Caco-2 (cell line): ENCODE measurements at regions not wholly inside any gene's neighbourhood (a gene's known extent, or its start where the extent isn't known, plus 50 kb on each side); places are given as distances from the start of the nearest gene placed in this dataset.

Experiments
- BruUV-seq: library from RNA; stranded (reverse); fragments of 400-500 nt; replicated peaks from 2 replicates; lab custom pipeline; 2021; lab: Mats Ljungman, UMichigan
- CTCF ChIA-PET: fragments of 300-600 bp; sonication (Branson Sonifier 250); formaldehyde crosslinking; loops from one replicate; lab custom pipeline; 2022; ENCODE audit warnings: antibody characterized with exemption; lab: Charles Lee
- POLR2A ChIA-PET: fragments of 300-600 bp; sonication (Branson Sonifier 250); formaldehyde crosslinking; loops from one replicate; lab custom pipeline; 2022; ENCODE audit warnings: antibody characterized with exemption; lab: Charles Lee
- DNase-seq, 2 experiments: peaks; one replicate each; pipeline versions ENCODE4 v3.0.0 to v3.0.0-alpha.2; 2020 to 2022
- H3K27me3 ChIP-seq: replicated peaks from 2 replicates; pipeline ENCODE4 v1.6.0; 2011; ENCODE audit warnings: low read length; ENCODE audit not compliant: control insufficient read depth, insufficient read depth
- H3K36me3 ChIP-seq: 2 replicates; pipeline ENCODE4 v1.5.1; 2011; ENCODE audit warnings: low read length; ENCODE audit not compliant: control insufficient read depth, insufficient read depth
- H3K4me1 ChIP-seq: fragments of 250-450 bp; sonication (Bioruptor Pico); 2 replicates; pipeline ENCODE4 v1.5.1; 2020; ENCODE audit warnings: mild to moderate bottlenecking
- H3K4me3 ChIP-seq: 2 replicates; pipeline ENCODE4 v1.5.1; 2011; ENCODE audit warnings: low read depth, mild to moderate bottlenecking, control low read depth, low read length
- H3K9me3 ChIP-seq: fragments of 250-450 bp; sonication (Bioruptor Pico); 2 replicates; pipeline ENCODE4 v1.5.1; 2020; ENCODE audit warnings: mild to moderate bottlenecking, moderate library complexity
- H3K27ac Mint-ChIP-seq: one replicate; pipeline ENCODE4 v1.8.0; 2022; ENCODE audit warnings: mixed read lengths; ENCODE audit not compliant: unreplicated experiment
- H3K27me3 Mint-ChIP-seq: one replicate; pipeline ENCODE4 v1.8.0; 2022; ENCODE audit warnings: mixed read lengths; ENCODE audit not compliant: insufficient read depth, unreplicated experiment
- H3K36me3 Mint-ChIP-seq: one replicate; pipeline ENCODE4 v1.8.0; 2022; ENCODE audit warnings: mild to moderate bottlenecking, mixed read lengths; ENCODE audit not compliant: insufficient read depth, unreplicated experiment
- H3K4me1 Mint-ChIP-seq: one replicate; pipeline ENCODE4 v1.8.0; 2022; ENCODE audit warnings: low read depth, mixed read lengths; ENCODE audit not compliant: unreplicated experiment
- H3K4me3 Mint-ChIP-seq: one replicate; pipeline ENCODE4 v1.8.0; 2022; ENCODE audit warnings: mild to moderate bottlenecking, moderate library complexity, mixed read lengths; ENCODE audit not compliant: unreplicated experiment
- H3K9me3 Mint-ChIP-seq: one replicate; pipeline ENCODE4 v1.8.0; 2022; ENCODE audit warnings: mixed read lengths; ENCODE audit not compliant: unreplicated experiment
- intact Hi-C: fragments of 100-400 bp; cut with micrococcal nuclease; formaldehyde crosslinking; loops from one replicate; pipeline ENCODE4 v1.10.0; 2022; ENCODE audit not compliant: unreplicated experiment
- TF ChIP-seq, protein P1 (sequence below), 2 experiments: fragments of 200-600 bp in 1 of 2; IDR thresholded peaks; 1 replicate in 1 of 2; 2 replicates in 1 of 2; pipeline versions ENCODE4 v1.5.1 to v1.8.0; 2011 to 2022; ENCODE audit warnings: antibody characterized with exemption in 1 of 2, control low read depth in 1 of 2, inconsistent platforms in 1 of 2, low read depth in 1 of 2, low read length in 1 of 2, mild to moderate bottlenecking in 1 of 2, moderate library complexity in 1 of 2; ENCODE audit not compliant: insufficient read depth in 1 of 2, severe bottlenecking in 1 of 2, unreplicated experiment in 1 of 2

DNA sequence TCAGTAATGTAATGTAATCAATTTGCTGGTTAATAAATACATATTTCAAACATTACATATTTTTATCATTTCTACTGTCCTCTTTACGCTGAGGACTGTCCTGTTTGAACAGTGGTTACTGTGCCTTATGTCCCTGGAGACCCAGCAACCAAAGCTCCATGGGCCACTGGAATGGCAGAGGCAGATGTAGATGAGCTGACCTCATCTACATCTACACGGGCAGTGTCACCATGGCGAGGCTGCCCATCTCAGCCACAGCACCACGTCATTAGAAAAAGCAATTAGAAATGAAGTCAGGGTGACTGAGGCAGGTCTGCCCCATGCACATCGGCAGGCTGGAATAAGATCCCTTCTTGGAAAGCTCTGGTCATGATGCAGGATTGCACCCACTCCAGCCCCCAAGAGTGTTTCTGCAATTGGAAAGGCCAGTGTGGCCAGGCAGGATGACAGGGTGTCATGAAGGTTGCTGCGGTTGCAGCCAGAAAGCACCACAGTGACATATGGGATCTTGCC is 237.5 kb downstream of the NDUFA10 start:
- Mint-ChIP-seq H3K27me3 (peaks cover 10% of the 10 kb centered on the region), H3K4me3 (no peak overlapping the region), H3K9me3 (no peaks in the 10 kb centered on the region), H3K4me1 (no peaks in the 10 kb centered on the region), H3K27ac (no peak overlapping the region), H3K36me3 (no peaks in the 10 kb centered on the region)
- H3K27me3 ChIP-seq, result no peaks in the 10 kb centered on the region
- no peaks in the 10 kb centered on the region for H3K36me3 ChIP-seq
- DNase-seq, result no peak
- CTCF ChIA-PET, result no interaction called here
- POLR2A ChIA-PET, result no interaction called here
- BruUV-seq, result no TSS peak
- H3K4me3 ChIP-seq, result no peak overlapping the region
- H3K9me3 ChIP-seq, result no peaks in the 10 kb centered on the region
- intact Hi-C loops, result no loop called here
- TF ChIP-seq, protein P1, sequence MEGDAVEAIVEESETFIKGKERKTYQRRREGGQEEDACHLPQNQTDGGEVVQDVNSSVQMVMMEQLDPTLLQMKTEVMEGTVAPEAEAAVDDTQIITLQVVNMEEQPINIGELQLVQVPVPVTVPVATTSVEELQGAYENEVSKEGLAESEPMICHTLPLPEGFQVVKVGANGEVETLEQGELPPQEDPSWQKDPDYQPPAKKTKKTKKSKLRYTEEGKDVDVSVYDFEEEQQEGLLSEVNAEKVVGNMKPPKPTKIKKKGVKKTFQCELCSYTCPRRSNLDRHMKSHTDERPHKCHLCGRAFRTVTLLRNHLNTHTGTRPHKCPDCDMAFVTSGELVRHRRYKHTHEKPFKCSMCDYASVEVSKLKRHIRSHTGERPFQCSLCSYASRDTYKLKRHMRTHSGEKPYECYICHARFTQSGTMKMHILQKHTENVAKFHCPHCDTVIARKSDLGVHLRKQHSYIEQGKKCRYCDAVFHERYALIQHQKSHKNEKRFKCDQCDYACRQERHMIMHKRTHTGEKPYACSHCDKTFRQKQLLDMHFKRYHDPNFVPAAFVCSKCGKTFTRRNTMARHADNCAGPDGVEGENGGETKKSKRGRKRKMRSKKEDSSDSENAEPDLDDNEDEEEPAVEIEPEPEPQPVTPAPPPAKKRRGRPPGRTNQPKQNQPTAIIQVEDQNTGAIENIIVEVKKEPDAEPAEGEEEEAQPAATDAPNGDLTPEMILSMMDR (IDR thresholded peaks at IDR 0.05; ENCODE audit: insufficient read depth in 1 of 2, low read depth in 1 of 2, low read length in 1 of 2, severe bottlenecking in 1 of 2, unreplicated experiment in 1 of 2), result no peak
- no peaks in the 10 kb centered on the region for H3K4me1 ChIP-seq

DNA sequence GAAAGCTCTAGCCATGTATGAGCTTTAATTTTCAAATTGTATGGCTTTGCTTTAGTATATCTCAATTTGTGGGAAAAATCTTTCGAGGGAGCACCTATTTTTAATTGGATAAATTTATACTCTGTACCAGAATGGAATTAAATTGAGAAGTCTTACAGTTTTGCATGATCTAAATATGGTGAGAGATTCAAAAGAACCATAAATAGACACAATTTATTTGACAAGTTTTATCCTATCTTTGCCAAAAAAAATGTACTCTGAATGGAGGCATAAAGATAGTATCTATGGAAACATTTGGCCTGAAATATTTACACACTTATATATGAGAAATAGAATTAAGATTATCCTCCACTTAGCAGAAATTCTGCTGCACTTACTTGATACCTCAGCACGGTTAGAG is 238.4 kb downstream of the NDUFA10 start:
- BruUV-seq, result no TSS peak
- Mint-ChIP-seq H3K36me3 (no peaks in the 10 kb centered on the region), H3K4me3 (no peak overlapping the region), H3K27me3 (peaks cover 10% of the 10 kb centered on the region), H3K9me3 (no peaks in the 10 kb centered on the region), H3K4me1 (no peaks in the 10 kb centered on the region), H3K27ac (no peak overlapping the region)
- TF ChIP-seq, protein P1 (IDR thresholded peaks at IDR 0.05; ENCODE audit: insufficient read depth in 1 of 2, low read depth in 1 of 2, low read length in 1 of 2, severe bottlenecking in 1 of 2, unreplicated experiment in 1 of 2), result no peak
- DNase-seq, result no peak
- no peaks in the 10 kb centered on the region for H3K27me3 ChIP-seq
- intact Hi-C loops, result no loop called here
- H3K4me3 ChIP-seq, result no peak overlapping the region
- no peaks in the 10 kb centered on the region for H3K36me3 ChIP-seq
- ChIA-PET POLR2A (no interaction called here), CTCF (no interaction called here)
- no peaks in the 10 kb centered on the region for H3K9me3 ChIP-seq
- H3K4me1 ChIP-seq, result no peaks in the 10 kb centered on the region

DNA sequence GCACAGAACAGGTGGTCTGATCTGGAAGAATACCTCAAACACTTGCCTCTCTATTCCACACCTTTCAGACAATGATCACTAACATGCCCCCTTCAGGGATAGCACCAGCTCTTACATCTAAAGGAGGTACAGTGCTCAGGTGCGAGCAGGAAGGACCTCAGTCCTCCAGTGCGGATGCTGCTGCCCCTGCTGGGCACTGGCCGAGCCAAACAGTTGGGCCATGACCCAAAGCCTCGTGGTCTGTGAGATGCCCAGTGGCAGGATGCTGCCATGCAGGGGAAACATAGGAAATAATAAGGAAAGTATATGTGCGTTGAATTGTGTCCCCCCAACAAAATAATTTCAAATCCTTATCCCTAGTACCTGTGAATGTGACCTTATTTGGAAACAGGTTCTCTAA is 243.7 kb downstream of the NDUFA10 start:
- Histone ChIP-seq H3K27me3 (no peaks in the 10 kb centered on the region), H3K4me3 (no peak overlapping the region), H3K4me1 (no peaks in the 10 kb centered on the region), H3K9me3 (no peaks in the 10 kb centered on the region), H3K36me3 (no peaks in the 10 kb centered on the region)
- TF ChIP-seq, protein P1 (IDR thresholded peaks at IDR 0.05; ENCODE audit: insufficient read depth in 1 of 2, low read depth in 1 of 2, low read length in 1 of 2, severe bottlenecking in 1 of 2, unreplicated experiment in 1 of 2), result no peak
- H3K27ac Mint-ChIP-seq, result no peak overlapping the region
- peak in 1 of 2 experiments; percentile 13 for DNase-seq
- peaks cover 15% of the 10 kb centered on the region for H3K27me3 Mint-ChIP-seq
- ChIA-PET POLR2A (no interaction called here), CTCF (no interaction called here)
- BruUV-seq, result no TSS peak
- intact Hi-C loops, result no loop called here
- H3K4me3 Mint-ChIP-seq, result no peak overlapping the region
- no peaks in the 10 kb centered on the region for H3K4me1 Mint-ChIP-seq
- no peaks in the 10 kb centered on the region for H3K9me3 Mint-ChIP-seq
- H3K36me3 Mint-ChIP-seq, result no peaks in the 10 kb centered on the region
